ENCODE measurements at regions not wholly inside any gene's neighbourhood (a gene's known extent, or its start where the extent isn't known, plus 50 kb on each side); places are given as distances from the start of the nearest gene placed in this dataset.

GRCh38 chr18:46204143-46204542, 100.0 kb downstream of the HAUS1 start:
- TF ChIP-seq, protein P1, sequence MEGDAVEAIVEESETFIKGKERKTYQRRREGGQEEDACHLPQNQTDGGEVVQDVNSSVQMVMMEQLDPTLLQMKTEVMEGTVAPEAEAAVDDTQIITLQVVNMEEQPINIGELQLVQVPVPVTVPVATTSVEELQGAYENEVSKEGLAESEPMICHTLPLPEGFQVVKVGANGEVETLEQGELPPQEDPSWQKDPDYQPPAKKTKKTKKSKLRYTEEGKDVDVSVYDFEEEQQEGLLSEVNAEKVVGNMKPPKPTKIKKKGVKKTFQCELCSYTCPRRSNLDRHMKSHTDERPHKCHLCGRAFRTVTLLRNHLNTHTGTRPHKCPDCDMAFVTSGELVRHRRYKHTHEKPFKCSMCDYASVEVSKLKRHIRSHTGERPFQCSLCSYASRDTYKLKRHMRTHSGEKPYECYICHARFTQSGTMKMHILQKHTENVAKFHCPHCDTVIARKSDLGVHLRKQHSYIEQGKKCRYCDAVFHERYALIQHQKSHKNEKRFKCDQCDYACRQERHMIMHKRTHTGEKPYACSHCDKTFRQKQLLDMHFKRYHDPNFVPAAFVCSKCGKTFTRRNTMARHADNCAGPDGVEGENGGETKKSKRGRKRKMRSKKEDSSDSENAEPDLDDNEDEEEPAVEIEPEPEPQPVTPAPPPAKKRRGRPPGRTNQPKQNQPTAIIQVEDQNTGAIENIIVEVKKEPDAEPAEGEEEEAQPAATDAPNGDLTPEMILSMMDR (IDR thresholded peaks at IDR 0.05; ENCODE audit: poor library complexity, severe bottlenecking) = no peak
- TF ChIP-seq REST (IDR thresholded peaks at IDR 0.05; ENCODE audit: borderline replicate concordance) = no peak
- no peak for TF ChIP-seq MXI1 (conservative IDR thresholded peaks at IDR 0.05; ENCODE audit: poor library complexity, severe bottlenecking)
- no peak for TF ChIP-seq EP300 (conservative IDR thresholded peaks at IDR 0.05; ENCODE audit: poor library complexity, severe bottlenecking)

All from neural cell (in vitro differentiated cells).